ENCODE measurements at regions not wholly inside any gene's neighbourhood (a gene's known extent, or its start where the extent isn't known, plus 50 kb on each side); places are given as distances from the start of the nearest gene placed in this dataset.

- Histone ChIP-seq H3K4me3 (ENCODE audit: low read length in 3 of 3) (no peak overlapping the region), H3K36me3 (ENCODE audit: control insufficient read depth in 2 of 3, insufficient read depth in 3 of 3, low read length in 3 of 3) (no peaks in the 10 kb centered on the region), H3K9me3 (ENCODE audit: control insufficient read depth in 2 of 3, insufficient read depth in 1 of 3, low read length in 3 of 3) (no peaks in the 10 kb centered on the region), H3K27me3 (ENCODE audit: control insufficient read depth, insufficient read depth, low read length) (no peaks in the 10 kb centered on the region), H3K27ac (ENCODE audit: low read depth in 2 of 2, low read length in 2 of 2) (no peak overlapping the region), H3K4me1 (ENCODE audit: control insufficient read depth in 2 of 3, insufficient read depth in 2 of 3, low read depth in 1 of 3, low read length in 3 of 3) (peaks cover 4 to 6% (median 4%) of the 10 kb centered on the region in 3 donors), H3K9ac (ENCODE audit: low read length in 3 of 3) (no peak overlapping the region)
- intact Hi-C loops (cut with DNase I), result no loop called here
- no peak for DNase-seq
- FAIRE-seq, result no peak
- TF ChIP-seq CTCF (IDR thresholded peaks at IDR 0.05; ENCODE audit: borderline replicate concordance, extremely low read depth, insufficient read depth), result no peak
These were observed 69.4 kb upstream of the DSC1 start for GRCh38 chr18:31232013-31232412.

GRCh38 chr18:31232775-31233424 lies 70.2 kb upstream of the DSC1 start:
- no peak overlapping the region for H3K27ac ChIP-seq (ENCODE audit: low read depth in 2 of 2, low read length in 2 of 2)
- intact Hi-C loops (cut with DNase I), result no loop called here
- FAIRE-seq (no peak), DNase-seq (no peak)
- H3K9ac ChIP-seq (ENCODE audit: low read length in 3 of 3), result no peak overlapping the region
- TF ChIP-seq CTCF (IDR thresholded peaks at IDR 0.05; ENCODE audit: borderline replicate concordance, extremely low read depth, insufficient read depth), result no peak
- H3K4me1 ChIP-seq (ENCODE audit: control insufficient read depth in 2 of 3, insufficient read depth in 2 of 3, low read depth in 1 of 3, low read length in 3 of 3), result peaks cover 4 to 6% (median 4%) of the 10 kb centered on the region in 3 donors
- H3K9me3 ChIP-seq (ENCODE audit: control insufficient read depth in 2 of 3, insufficient read depth in 1 of 3, low read length in 3 of 3), result no peaks in the 10 kb centered on the region
- no peak overlapping the region for H3K4me3 ChIP-seq (ENCODE audit: low read length in 3 of 3)
- H3K27me3 ChIP-seq (ENCODE audit: control insufficient read depth, insufficient read depth, low read length), result no peaks in the 10 kb centered on the region
- no peaks in the 10 kb centered on the region for H3K36me3 ChIP-seq (ENCODE audit: control insufficient read depth in 2 of 3, insufficient read depth in 3 of 3, low read length in 3 of 3)

GRCh38 chr18:31233621-31234275 lies 71.1 kb upstream of the DSC1 start:
- no peak for FAIRE-seq
- intact Hi-C loops (cut with DNase I), result no loop called here
- Histone ChIP-seq H3K27ac (ENCODE audit: low read depth in 2 of 2, low read length in 2 of 2) (peak overlapping the region; percentile 19 to 36), H3K36me3 (ENCODE audit: control insufficient read depth in 2 of 3, insufficient read depth in 3 of 3, low read length in 3 of 3) (no peaks in the 10 kb centered on the region), H3K4me1 (ENCODE audit: control insufficient read depth in 2 of 3, insufficient read depth in 2 of 3, low read depth in 1 of 3, low read length in 3 of 3) (peaks cover 4 to 6% (median 4%) of the 10 kb centered on the region in 3 donors), H3K9me3 (ENCODE audit: control insufficient read depth in 2 of 3, insufficient read depth in 1 of 3, low read length in 3 of 3) (no peaks in the 10 kb centered on the region), H3K9ac (ENCODE audit: low read length in 3 of 3) (no peak overlapping the region), H3K4me3 (ENCODE audit: low read length in 3 of 3) (peak overlapping the region in 2 of 3 donors; percentile 37 to 47), H3K27me3 (ENCODE audit: control insufficient read depth, insufficient read depth, low read length) (no peaks in the 10 kb centered on the region)
- peak in 2 of 5 donors; percentile 56 to 58 for DNase-seq
- TF ChIP-seq CTCF (IDR thresholded peaks at IDR 0.05; ENCODE audit: borderline replicate concordance, extremely low read depth, insufficient read depth), result no peak

Data from kidney (tissue), 13 donors.